H1 (cell line): ENCODE measurements at regions not wholly inside any gene's neighbourhood (a gene's known extent, or its start where the extent isn't known, plus 50 kb on each side); places are given as distances from the start of the nearest gene placed in this dataset.

Source experiments
- CTCF ChIA-PET: fragments of 300-600 bp; sonication (Branson Sonifier 250); formaldehyde crosslinking; loops from one replicate; lab custom pipeline; 2021; ENCODE audit not compliant: partially characterized antibody; lab: Charles Lee
- POLR2A ChIA-PET: fragments of 300-600 bp; sonication (Branson Sonifier 250); formaldehyde crosslinking; loops from one replicate; lab custom pipeline; 2021; ENCODE audit warnings: inconsistent platforms; ENCODE audit not compliant: partially characterized antibody; lab: Charles Lee
- DNase-seq, 2 experiments: peaks; one replicate each; pipeline versions ENCODE4 v3.0.0 to v3.0.0-alpha.2; 2010 to 2022; ENCODE audit warnings: low spot score in 2 of 2, low read depth in 1 of 2, mixed read lengths in 1 of 2
- FAIRE-seq: peaks from 2 replicates; lab custom pipeline; 2011; peaks lifted over from hg19 to GRCh38; lab: Jason Lieb, UNC
- H2AFZ ChIP-seq: 2 replicates; pipeline ENCODE4 v1.8.1; 2012; ENCODE audit warnings: low read length, inconsistent platforms
- H2AK5ac ChIP-seq: 2 replicates; pipeline ENCODE4 v1.6.1; 2013; ENCODE audit warnings: low read depth, low read length
- H2BK120ac ChIP-seq: replicated peaks from 2 replicates; pipeline ENCODE3; 2013; ENCODE audit warnings: low read depth, low read length, inconsistent platforms
- H2BK12ac ChIP-seq: 2 replicates; pipeline ENCODE4 v1.6.1; 2013; ENCODE audit warnings: low read depth, low read length
- H2BK15ac ChIP-seq: 2 replicates; pipeline ENCODE4 v1.6.1; 2013; ENCODE audit warnings: low read length
- H2BK20ac ChIP-seq: 2 replicates; pipeline ENCODE4 v1.6.1; 2013; ENCODE audit warnings: low read length
- H2BK5ac ChIP-seq: 2 replicates; pipeline ENCODE4 v1.6.1; 2013; ENCODE audit warnings: low read depth, low read length
- H3K14ac ChIP-seq: 2 replicates; pipeline ENCODE4 v1.6.1; 2013; ENCODE audit warnings: inconsistent platforms; ENCODE audit not compliant: insufficient read length
- H3K18ac ChIP-seq: 2 replicates; pipeline ENCODE4 v1.6.1; 2013; ENCODE audit warnings: low read length; ENCODE audit errors: extremely low read depth
- H3K23ac ChIP-seq: 2 replicates; pipeline ENCODE4 v1.6.1; 2013; ENCODE audit warnings: inconsistent platforms; ENCODE audit not compliant: insufficient read length
- H3K23me2 ChIP-seq: 2 replicates; pipeline ENCODE4 v1.6.1; 2013; ENCODE audit warnings: low read depth, low read length
- H3K27ac ChIP-seq: 2 replicates; pipeline ENCODE4 v1.6.1; 2011; ENCODE audit warnings: low read depth, low read length, inconsistent platforms
- H3K27me3 ChIP-seq, 4 experiments: replicated peaks in 1 of 4; 1 replicate in 1 of 4; 2 replicates in 3 of 4; pipeline versions ENCODE4 v1.6.1 to v1.8.1; 2011 to 2013; ENCODE audit warnings: low read length in 3 of 4, mild to moderate bottlenecking in 3 of 4, inconsistent platforms in 2 of 4, mixed read lengths in 2 of 4, moderate library complexity in 1 of 4; ENCODE audit not compliant: control insufficient read depth in 3 of 4, insufficient read depth in 3 of 4; ENCODE audit errors: extremely low read depth in 1 of 4
- H3K36me3 ChIP-seq, 4 experiments: 2 replicates each; pipeline versions ENCODE4 v1.6.1 to v1.8.1; 2011 to 2013; ENCODE audit warnings: mild to moderate bottlenecking in 4 of 4, low read length in 3 of 4, moderate library complexity in 2 of 4, control low read depth in 1 of 4, inconsistent platforms in 1 of 4; ENCODE audit not compliant: insufficient read depth in 4 of 4, control insufficient read depth in 2 of 4
- H3K4ac ChIP-seq: replicated peaks from 2 replicates; pipeline ENCODE3; 2013; ENCODE audit warnings: low read length, low read depth, mixed read lengths, inconsistent platforms; ENCODE audit not compliant: insufficient read length
- H3K4me1 ChIP-seq, 4 experiments: replicated peaks in 1 of 4; 1 replicate in 1 of 4; 2 replicates in 3 of 4; pipeline versions ENCODE4 v1.6.1 to v1.8.1; 2011 to 2013; ENCODE audit warnings: low read length in 3 of 4, inconsistent platforms in 2 of 4, mixed read lengths in 1 of 4; ENCODE audit not compliant: insufficient read depth in 4 of 4, control insufficient read depth in 3 of 4
- H3K4me2 ChIP-seq, 2 experiments: 2 replicates each; pipeline versions ENCODE4 v1.6.1 to v1.8.1; 2011 to 2013; ENCODE audit warnings: low read depth in 2 of 2, low read length in 2 of 2, control low read depth in 1 of 2, inconsistent platforms in 1 of 2, mild to moderate bottlenecking in 1 of 2; ENCODE audit not compliant: insufficient read depth in 1 of 2
- H3K4me3 ChIP-seq, 4 experiments: fragments of 200-600, 300-600 bp in 1 of 4; sonication (generic), shearing (Covaris generic), sonication (Bioruptor Twin) in 1 of 4; 2 replicates each; pipeline versions ENCODE4 v1.5.1 to v1.8.1; 2011 to 2016; ENCODE audit warnings: low read length in 4 of 4, low read depth in 3 of 4, control low read depth in 2 of 4, inconsistent platforms in 2 of 4, mild to moderate bottlenecking in 2 of 4, mixed read lengths in 1 of 4, moderate library complexity in 1 of 4; ENCODE audit not compliant: insufficient read depth in 2 of 4; ENCODE audit errors: extremely low read depth in 1 of 4
- H3K56ac ChIP-seq: replicated peaks from 2 replicates; pipeline ENCODE3; 2013; ENCODE audit warnings: low read depth, mild to moderate bottlenecking, mixed read lengths, low read length, inconsistent platforms; ENCODE audit not compliant: insufficient read length
- H3K79me1 ChIP-seq: 2 replicates; pipeline ENCODE4 v1.6.1; 2013; ENCODE audit warnings: low read depth, low read length, control low read depth
- H3K79me2 ChIP-seq, 2 experiments: 2 replicates each; pipeline versions ENCODE4 v1.6.1 to v1.8.1; 2012 to 2013; ENCODE audit warnings: low read length in 2 of 2, mild to moderate bottlenecking in 2 of 2, inconsistent platforms in 1 of 2; ENCODE audit not compliant: insufficient read depth in 2 of 2, control insufficient read depth in 1 of 2
- H3K9ac ChIP-seq, 4 experiments: replicated peaks in 1 of 4; 1 replicate in 1 of 4; 2 replicates in 3 of 4; pipeline versions ENCODE4 v1.6.1 to v1.8.1; 2011 to 2013; ENCODE audit warnings: low read depth in 3 of 4, low read length in 3 of 4, control low read depth in 2 of 4, mild to moderate bottlenecking in 2 of 4, moderate library complexity in 2 of 4, inconsistent platforms in 1 of 4; ENCODE audit errors: extremely low read depth in 1 of 4
- H3K9me3 ChIP-seq, 2 experiments: 2 replicates each; pipeline versions ENCODE4 v1.6.1 to v1.8.1; 2012 to 2013; ENCODE audit warnings: mild to moderate bottlenecking in 2 of 2, moderate library complexity in 2 of 2, control low read depth in 1 of 2, inconsistent platforms in 1 of 2, low read depth in 1 of 2, low read length in 1 of 2, mixed read lengths in 1 of 2; ENCODE audit not compliant: insufficient read depth in 2 of 2
- H4K20me1 ChIP-seq, 2 experiments: replicated peaks in 1 of 2; 2 replicates each; pipeline versions ENCODE3 to v1.8.1; 2011 to 2013; ENCODE audit warnings: inconsistent platforms in 2 of 2, low read length in 2 of 2, mild to moderate bottlenecking in 1 of 2; ENCODE audit not compliant: insufficient read depth in 2 of 2, control insufficient read depth in 1 of 2
- H4K5ac ChIP-seq: 2 replicates; pipeline ENCODE4 v1.6.1; 2013; ENCODE audit warnings: low read length, low read depth, mixed read lengths, inconsistent platforms; ENCODE audit not compliant: insufficient read length
- H4K8ac ChIP-seq: 2 replicates; pipeline ENCODE4 v1.8.0; 2013; ENCODE audit warnings: mild to moderate bottlenecking, moderate library complexity, low read length, inconsistent platforms; ENCODE audit not compliant: insufficient read depth; ENCODE audit errors: extremely low read depth
- H4K91ac ChIP-seq: replicated peaks from 2 replicates; pipeline ENCODE3; 2013; ENCODE audit warnings: low read length, mixed read lengths, inconsistent platforms; ENCODE audit not compliant: insufficient read length
- CHD1 ChIP-seq: IDR thresholded peaks from 2 replicates; pipeline ENCODE4 v1.6.1; 2012; ENCODE audit warnings: low read depth, low read length, improper control_type of control experiment
- CTCF ChIP-seq, 3 experiments: IDR thresholded peaks; 1 replicate in 2 of 3; 2 replicates in 1 of 3; pipeline versions ENCODE4 v1.5.1 to v1.6.1; 2011; ENCODE audit warnings: low read length in 3 of 3, mild to moderate bottlenecking in 3 of 3, inconsistent platforms in 2 of 3, low read depth in 1 of 3, moderate library complexity in 1 of 3; ENCODE audit not compliant: insufficient read depth in 1 of 3; ENCODE audit errors: control extremely low read depth in 1 of 3
- EZH2 ChIP-seq: fragments of 200-600 bp; sonication (generic); IDR thresholded peaks from 2 replicates; pipeline ENCODE4 v1.7.1; 2012; ENCODE audit warnings: low read depth, mild to moderate bottlenecking, moderate library complexity, low read length, inconsistent platforms; ENCODE audit not compliant: severe bottlenecking
- FOSL1 ChIP-seq: IDR thresholded peaks from 2 replicates; pipeline ENCODE4 v1.6.1; 2011; ENCODE audit warnings: mild to moderate bottlenecking, low read depth, low read length, moderate library complexity; ENCODE audit not compliant: insufficient read depth
- POU5F1 ChIP-seq: IDR thresholded peaks from 2 replicates; pipeline ENCODE4 v1.6.1; 2011; ENCODE audit warnings: low read depth, mild to moderate bottlenecking, low read length, moderate library complexity
- SAP30 ChIP-seq: fragments of 300-600 bp; sonication (generic); IDR thresholded peaks from 2 replicates; pipeline ENCODE4 v1.7.1; 2012; ENCODE audit warnings: low read length, moderate library complexity, mild to moderate bottlenecking, inconsistent platforms; ENCODE audit not compliant: insufficient read depth, insufficient replicate concordance
- SIRT6 ChIP-seq: IDR thresholded peaks from one replicate; pipeline ENCODE4 v1.7.1; 2012; ENCODE audit warnings: low read length, inconsistent platforms
- SP2 ChIP-seq: IDR thresholded peaks from 2 replicates; pipeline ENCODE4 v1.6.1; 2012; ENCODE audit warnings: mild to moderate bottlenecking, low read length, inconsistent platforms
- TBP ChIP-seq: IDR thresholded peaks from 2 replicates; pipeline ENCODE4 v1.6.1; 2011; ENCODE audit warnings: low read depth, low read length, improper control_type of control experiment
- ZNF274 ChIP-seq: IDR thresholded peaks from 2 replicates; pipeline ENCODE4 v1.7.0; 2012; ENCODE audit warnings: low read length, borderline replicate concordance; ENCODE audit errors: extremely low read depth
- WGBS, 2 experiments: shearing (Covaris generic) in 1 of 2; methylation state at CpG; one replicate each; pipeline versions ENCODE4 v1.1.6 to v1.1.7; 2013 to 2015; ENCODE audit warnings: low lambda C conversion rate in 2 of 2, mixed read lengths in 2 of 2, inconsistent platforms in 1 of 2, low coverage in 1 of 2, missing lambda C conversion rate in 1 of 2; ENCODE audit not compliant: insufficient replicate concordance in 2 of 2, insufficient coverage in 1 of 2, insufficient read length in 1 of 2; ENCODE audit errors: extremely low coverage in 1 of 2, missing lambda C conversion rate in 1 of 2; 5-methylcytosine and 5-hydroxymethylcytosine counted together

- WGBS, 2 experiments = 92 to 100% methylated on average over 1 to 2 of the region's 2 CpGs
- H3K23ac ChIP-seq = no peak overlapping the region
- no peak overlapping the region for H4K8ac ChIP-seq
- H4K91ac ChIP-seq = no peak overlapping the region
- H2BK120ac ChIP-seq = no peak overlapping the region
- H2BK5ac ChIP-seq = no peak overlapping the region
- H3K36me3 ChIP-seq = no peaks in the 10 kb centered on the region
- no peaks in the 10 kb centered on the region for H3K27me3 ChIP-seq
- TF ChIP-seq CTCF (IDR thresholded peaks at IDR 0.05; ENCODE audit: control extremely low read depth in 1 of 3, insufficient read depth in 1 of 3, low read depth in 1 of 3, low read length in 3 of 3) = no peak
- no peak for TF ChIP-seq CHD1
- no peak for TF ChIP-seq SIRT6
- no peak for TF ChIP-seq SP2
- TF ChIP-seq ZNF274 = no peak
- no peak for TF ChIP-seq FOSL1
- TF ChIP-seq TBP = no peak
- TF ChIP-seq POU5F1 = no peak
- no peak for TF ChIP-seq SAP30
- no peak for TF ChIP-seq EZH2
- no peaks in the 10 kb centered on the region for H3K79me1 ChIP-seq
- no peaks in the 10 kb centered on the region for H4K20me1 ChIP-seq
- POLR2A ChIA-PET = no interaction called here
- no peak overlapping the region for H4K5ac ChIP-seq
- no peak overlapping the region for H3K4ac ChIP-seq
- H2BK12ac ChIP-seq = no peak overlapping the region
- no peak overlapping the region for H3K4me3 ChIP-seq
- no peak overlapping the region for H3K27ac ChIP-seq
- H2AFZ ChIP-seq = no peak overlapping the region
- no peaks in the 10 kb centered on the region for H3K79me2 ChIP-seq
- CTCF ChIA-PET = no interaction called here
- no peak overlapping the region for H2BK20ac ChIP-seq
- no peak overlapping the region for H3K14ac ChIP-seq
- no peak for FAIRE-seq
- DNase-seq = no peak
- no peak overlapping the region for H3K9ac ChIP-seq
- no peaks in the 10 kb centered on the region for H3K9me3 ChIP-seq
- H3K4me2 ChIP-seq = no peak overlapping the region
- no peak overlapping the region for H2AK5ac ChIP-seq
- no peak overlapping the region for H3K56ac ChIP-seq
- H3K23me2 ChIP-seq = no peaks in the 10 kb centered on the region
- H3K4me1 ChIP-seq = 0 out of 7 replicates have a peak, but pooled peaks cover 0 to 6% (median 0%) of the 10 kb centered on the region in 4 experiments
- H2BK15ac ChIP-seq = no peak overlapping the region
- H3K18ac ChIP-seq = no peak overlapping the region
Observed at GRCh38 chr9:23933348-23933747, 107.3 kb upstream of the ELAVL2 start.
